ENCODE measurements at regions not wholly inside any gene's neighbourhood (a gene's known extent, or its start where the extent isn't known, plus 50 kb on each side); places are given as distances from the start of the nearest gene placed in this dataset.

GRCh38 chr20:50321797-50322480, 131.3 kb downstream of the CEBPB start:
- Histone ChIP-seq H3K4me3 (ENCODE audit: low read length) (no peak overlapping the region), H3K79me2 (ENCODE audit: low read length) (no peaks in the 10 kb centered on the region), H2AFZ (ENCODE audit: low read depth, low read length) (no peak overlapping the region), H3K36me3 (replicated peaks; ENCODE audit: low read depth, low read length) (no peaks in the 10 kb centered on the region), H3K9ac (ENCODE audit: low read length) (no peak overlapping the region), H3K27ac (ENCODE audit: low read length) (no peak overlapping the region), H3K4me2 (ENCODE audit: low read length) (no peak overlapping the region), H3K27me3 (ENCODE audit: low read depth, low read length) (peaks cover 60% of the 10 kb centered on the region), H3K9me3 (ENCODE audit: insufficient read depth, low read length) (no peaks in the 10 kb centered on the region), H4K20me1 (ENCODE audit: insufficient read depth, low read length) (no peaks in the 10 kb centered on the region), H3K4me1 (ENCODE audit: low read length) (no peaks in the 10 kb centered on the region)
- no peak for TF ChIP-seq EZH2phosphoT487 (IDR thresholded peaks at IDR 0.05; ENCODE audit: low read depth)
- TF ChIP-seq CTCF (IDR thresholded peaks at IDR 0.05; ENCODE audit: low read depth, low read length): no peak

- Histone ChIP-seq H3K4me2 (ENCODE audit: low read length) (no peak overlapping the region), H4K20me1 (ENCODE audit: insufficient read depth, low read length) (no peaks in the 10 kb centered on the region), H3K36me3 (replicated peaks; ENCODE audit: low read depth, low read length) (no peaks in the 10 kb centered on the region), H3K27me3 (ENCODE audit: low read depth, low read length) (peaks cover 55% of the 10 kb centered on the region), H2AFZ (ENCODE audit: low read depth, low read length) (no peak overlapping the region), H3K9me3 (ENCODE audit: insufficient read depth, low read length) (0 out of 2 replicates have a peak, but pooled peaks cover under 1% of the 10 kb centered on the region), H3K9ac (ENCODE audit: low read length) (no peak overlapping the region), H3K4me1 (ENCODE audit: low read length) (no peaks in the 10 kb centered on the region), H3K27ac (ENCODE audit: low read length) (no peak overlapping the region), H3K4me3 (ENCODE audit: low read length) (no peak overlapping the region), H3K79me2 (ENCODE audit: low read length) (no peaks in the 10 kb centered on the region)
- TF ChIP-seq EZH2phosphoT487 (IDR thresholded peaks at IDR 0.05; ENCODE audit: low read depth) (no peak), CTCF (IDR thresholded peaks at IDR 0.05; ENCODE audit: low read depth, low read length) (no peak)
These were observed 132.1 kb downstream of the CEBPB start for GRCh38 chr20:50322703-50323131.

GRCh38 chr20:50323209-50323608, 132.6 kb downstream of the CEBPB start:
- Histone ChIP-seq H3K4me2 (ENCODE audit: low read length) (no peak overlapping the region), H3K4me1 (ENCODE audit: low read length) (no peaks in the 10 kb centered on the region), H3K9ac (ENCODE audit: low read length) (no peak overlapping the region), H3K27me3 (ENCODE audit: low read depth, low read length) (peaks cover 55% of the 10 kb centered on the region), H3K9me3 (ENCODE audit: insufficient read depth, low read length) (peaks cover 5% of the 10 kb centered on the region), H2AFZ (ENCODE audit: low read depth, low read length) (no peak overlapping the region), H3K36me3 (replicated peaks; ENCODE audit: low read depth, low read length) (no peaks in the 10 kb centered on the region), H3K4me3 (ENCODE audit: low read length) (no peak overlapping the region), H3K27ac (ENCODE audit: low read length) (no peak overlapping the region), H3K79me2 (ENCODE audit: low read length) (no peaks in the 10 kb centered on the region), H4K20me1 (ENCODE audit: insufficient read depth, low read length) (no peaks in the 10 kb centered on the region)
- TF ChIP-seq CTCF (IDR thresholded peaks at IDR 0.05; ENCODE audit: low read depth, low read length) (no peak), EZH2phosphoT487 (IDR thresholded peaks at IDR 0.05; ENCODE audit: low read depth) (no peak)

- Histone ChIP-seq H3K27me3 (ENCODE audit: low read depth, low read length) (peaks cover 54% of the 10 kb centered on the region), H3K4me2 (ENCODE audit: low read length) (no peak overlapping the region)
- TF ChIP-seq EZH2phosphoT487 (IDR thresholded peaks at IDR 0.05; ENCODE audit: low read depth) (no peak), CTCF (IDR thresholded peaks at IDR 0.05; ENCODE audit: low read depth, low read length) (no peak)
These were observed 133.4 kb downstream of the CEBPB start for GRCh38 chr20:50323777-50324775.

More at GRCh38 chr20:50323777-50324775, 133.4 kb downstream of the CEBPB start:
- Histone ChIP-seq H3K9ac (ENCODE audit: low read length) (no peak overlapping the region), H3K36me3 (replicated peaks; ENCODE audit: low read depth, low read length) (no peaks in the 10 kb centered on the region), H2AFZ (ENCODE audit: low read depth, low read length) (no peak overlapping the region), H3K4me1 (ENCODE audit: low read length) (no peaks in the 10 kb centered on the region), H4K20me1 (ENCODE audit: insufficient read depth, low read length) (no peaks in the 10 kb centered on the region), H3K9me3 (ENCODE audit: insufficient read depth, low read length) (peaks cover 12% of the 10 kb centered on the region), H3K4me3 (ENCODE audit: low read length) (no peak overlapping the region), H3K79me2 (ENCODE audit: low read length) (no peaks in the 10 kb centered on the region), H3K27ac (ENCODE audit: low read length) (no peak overlapping the region)
